ENCODE measurements at regions not wholly inside any gene's neighbourhood (a gene's known extent, or its start where the extent isn't known, plus 50 kb on each side); places are given as distances from the start of the nearest gene placed in this dataset.

GRCh38 chr2:42954227-42954962, 162.0 kb upstream of the HAAO start:
- no peak for DNase-seq (ENCODE audit: low spot score)

- DNase-seq (ENCODE audit: low spot score) = no peak
Measured at GRCh38 chr2:42953216-42953615, 160.8 kb upstream of the HAAO start.

GRCh38 chr2:42951263-42951938, 159.0 kb upstream of the HAAO start:
- no peak for DNase-seq (ENCODE audit: low spot score)

- no peak for DNase-seq (ENCODE audit: low spot score)
Measured at GRCh38 chr2:42949125-42949524, 156.7 kb upstream of the HAAO start.

- DNase-seq (ENCODE audit: low spot score) = no peak
Measured at GRCh38 chr2:42947809-42948600, 155.6 kb upstream of the HAAO start.

GRCh38 chr2:42944779-42945415, 152.5 kb upstream of the HAAO start:
- DNase-seq (ENCODE audit: low spot score) = no peak

GRCh38 chr2:42942990-42943493, 150.7 kb upstream of the HAAO start:
- DNase-seq (ENCODE audit: low spot score) = no peak

- DNase-seq (ENCODE audit: low spot score) = no peak
Measured at GRCh38 chr2:42942214-42942989, 150.0 kb upstream of the HAAO start.

GRCh38 chr2:42941633-42942176, 149.3 kb upstream of the HAAO start:
- no peak for DNase-seq (ENCODE audit: low spot score)

GRCh38 chr2:42939411-42940206, 147.2 kb upstream of the HAAO start:
- DNase-seq (ENCODE audit: low spot score) = no peak

- DNase-seq (ENCODE audit: low spot score) = no peak
Measured at GRCh38 chr2:42938671-42939370, 146.4 kb upstream of the HAAO start.

GRCh38 chr2:42937171-42937875, 144.9 kb upstream of the HAAO start:
- DNase-seq (ENCODE audit: low spot score) = no peak

GRCh38 chr2:42935692-42936671, 143.6 kb upstream of the HAAO start:
- no peak for DNase-seq (ENCODE audit: low spot score)

- DNase-seq (ENCODE audit: low spot score) = no peak
Measured at GRCh38 chr2:42934580-42935186, 142.3 kb upstream of the HAAO start.

- no peak for DNase-seq (ENCODE audit: low spot score)
Measured at GRCh38 chr2:42933824-42934254, 141.5 kb upstream of the HAAO start.

GRCh38 chr2:42932271-42933151, 140.1 kb upstream of the HAAO start:
- no peak for DNase-seq (ENCODE audit: low spot score)

All from RKO (cell line).